NCI-H2196 treated with DMSO at 0.1 percent for 48 hours (cell line): ENCODE measurements at regions not wholly inside any gene's neighbourhood (a gene's known extent, or its start where the extent isn't known, plus 50 kb on each side); places are given as distances from the start of the nearest gene placed in this dataset.
"Not testable (repeated sequence)": the region's sequence is repeated elsewhere in the genome, so short reads cannot be mapped to it uniquely, and the experiment has no call there.

Experiments
- DNase-seq: peaks from one replicate; lab custom pipeline; 2025; ENCODE audit not compliant: unreplicated experiment; lab: John Stamatoyannopoulos, UW

DNA sequence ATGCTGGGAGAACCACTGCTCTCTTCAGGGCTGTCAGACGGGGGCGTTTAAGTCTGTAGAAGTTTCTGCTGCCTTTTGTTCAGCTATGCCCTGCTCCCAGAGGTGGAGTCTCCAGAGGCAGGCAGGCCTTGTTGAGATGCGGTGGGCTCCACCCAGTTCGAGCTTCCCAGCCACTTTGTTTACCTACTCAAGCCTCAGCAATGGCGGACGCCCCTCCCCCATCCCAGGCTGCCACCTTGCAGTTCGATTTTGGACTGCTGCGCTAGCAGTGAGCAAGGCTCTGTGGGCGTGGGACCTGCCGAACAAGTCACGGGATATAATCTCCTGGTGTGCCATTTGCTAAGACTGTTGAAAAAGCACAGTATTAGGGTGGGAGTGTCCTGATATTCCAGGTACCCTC lies 1057.9 kb upstream of the LRRTM1 start:
- DNase-seq = not testable (repeated sequence)

DNA sequence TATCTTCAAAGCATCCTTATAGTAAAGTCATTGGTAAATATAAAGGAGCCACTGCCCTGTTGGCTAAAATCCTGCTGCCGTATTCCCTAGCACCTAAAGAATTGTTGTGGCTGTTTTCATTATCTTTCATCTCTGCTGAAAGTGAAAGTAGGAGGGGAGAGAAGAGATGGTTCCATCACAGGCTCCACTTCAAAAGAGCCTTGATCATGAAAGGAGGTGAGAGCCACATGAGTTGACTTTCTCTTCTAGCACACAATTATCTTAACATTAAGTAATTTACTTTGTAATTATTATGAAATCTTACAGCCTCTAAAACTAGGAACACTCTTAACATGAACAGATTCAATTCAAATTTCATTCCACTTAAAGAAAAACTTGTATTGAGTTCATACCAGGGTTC lies 1050.9 kb upstream of the LRRTM1 start:
- no peak for DNase-seq

DNA sequence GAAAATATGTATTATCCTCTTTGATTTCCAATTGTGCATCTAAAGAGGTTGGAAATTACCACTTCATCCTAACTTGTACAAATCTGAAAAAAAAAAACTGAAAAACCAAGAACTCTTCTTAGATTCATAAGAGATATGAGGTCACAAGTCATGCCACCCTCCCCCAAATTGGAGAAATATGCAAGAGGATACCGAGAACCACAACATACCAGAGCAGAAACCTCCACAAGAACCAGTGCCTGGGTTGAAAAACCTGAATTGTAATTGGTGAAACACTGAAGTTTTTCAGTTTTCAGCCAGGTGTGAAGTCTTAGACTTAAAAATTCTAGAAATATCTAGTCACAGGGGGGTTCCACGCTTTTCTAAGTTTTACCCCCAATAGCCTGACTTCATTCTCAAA lies 1029.5 kb upstream of the LRRTM1 start:
- no peak for DNase-seq

DNA sequence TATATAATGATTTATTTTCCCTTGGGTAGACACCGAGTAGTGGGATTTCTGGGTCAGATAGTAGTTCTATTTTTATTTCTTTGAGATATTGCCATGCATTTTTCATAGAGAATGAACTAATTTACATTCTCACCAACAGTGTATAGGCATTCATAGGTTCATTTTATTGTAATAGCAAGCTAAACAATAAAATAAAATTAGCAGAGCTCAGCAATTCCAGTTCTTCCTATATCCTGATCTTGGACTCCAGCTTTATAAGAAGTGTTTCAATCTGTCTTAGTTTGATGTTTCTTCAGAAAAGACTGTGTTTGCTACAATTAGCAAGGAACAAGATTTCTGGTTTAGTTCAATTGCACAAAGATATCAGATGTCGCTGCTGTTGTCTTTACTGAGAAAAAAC lies 1024.4 kb upstream of the LRRTM1 start:
- no peak for DNase-seq

DNA sequence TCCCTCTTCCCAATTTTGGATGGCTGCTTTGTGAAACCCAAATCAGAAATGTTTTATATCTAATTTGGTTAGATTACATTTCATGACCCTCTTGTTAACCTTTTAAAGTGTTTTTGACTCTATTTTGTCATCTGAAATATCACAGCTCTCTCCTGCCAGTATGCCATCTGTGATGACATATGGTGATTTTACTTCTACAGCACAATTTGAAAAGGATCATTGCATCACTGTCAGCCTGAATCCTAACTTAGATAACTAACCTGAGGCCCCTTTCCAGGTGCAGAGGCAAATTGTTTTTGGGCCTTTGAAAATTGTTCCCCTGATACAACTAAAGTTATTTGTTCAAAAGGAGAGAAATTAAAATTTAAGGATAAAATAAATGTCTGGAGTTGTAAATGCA lies 1023.4 kb upstream of the LRRTM1 start:
- no peak for DNase-seq

DNA sequence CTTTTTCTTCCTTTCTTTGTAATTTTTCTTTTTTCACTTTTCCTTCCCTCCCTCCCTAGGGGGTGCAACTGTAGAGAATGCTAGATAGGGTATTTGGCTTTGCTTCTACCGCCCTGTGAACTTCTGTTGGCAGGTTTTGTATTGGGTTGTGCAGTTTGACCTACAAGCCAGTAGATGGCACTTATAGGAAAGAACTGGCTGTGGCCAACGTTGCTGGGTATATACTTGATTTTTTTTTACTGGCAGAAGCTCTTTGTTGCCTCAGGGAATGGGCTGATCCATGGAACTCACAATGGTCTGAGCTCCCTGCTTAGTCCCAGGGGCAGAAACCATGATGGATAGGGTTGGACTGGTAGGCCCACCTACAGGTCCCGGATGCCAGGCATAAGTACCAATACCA lies 1019.5 kb upstream of the LRRTM1 start:
- no peak for DNase-seq

DNA sequence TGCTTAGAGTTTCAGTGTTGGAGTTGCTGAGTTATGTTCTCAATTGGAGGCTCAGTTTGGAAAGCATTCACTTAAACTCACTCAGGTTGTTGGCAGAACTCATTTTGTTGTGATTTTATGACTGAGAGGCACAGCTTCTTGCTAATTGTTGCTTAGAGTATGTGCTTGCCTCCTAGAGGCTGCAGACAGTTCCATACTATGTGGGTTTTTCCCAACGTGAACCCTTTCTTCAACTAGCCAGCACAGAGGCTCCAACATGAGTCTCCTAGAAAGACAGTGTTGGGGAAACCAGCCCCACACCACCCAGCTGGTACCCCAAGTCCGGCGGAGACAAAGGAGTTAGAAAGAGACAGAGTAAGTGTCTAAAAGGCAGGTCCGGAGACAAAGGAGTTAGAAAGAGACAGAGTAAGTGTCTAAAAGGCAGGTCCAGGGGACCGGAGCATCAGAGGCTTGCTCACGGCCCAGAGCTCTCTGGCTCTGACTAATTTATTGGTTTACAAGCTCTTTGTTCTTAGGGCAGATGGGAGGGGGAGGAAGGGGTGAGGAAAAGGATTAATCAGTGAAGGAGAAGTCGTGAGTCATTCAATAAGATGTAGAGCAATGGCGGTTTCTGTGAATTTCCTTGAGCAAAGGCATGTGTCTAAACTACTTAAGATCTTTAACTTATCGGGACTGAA lies 999.7 kb upstream of the LRRTM1 start:
- DNase-seq = no peak

DNA sequence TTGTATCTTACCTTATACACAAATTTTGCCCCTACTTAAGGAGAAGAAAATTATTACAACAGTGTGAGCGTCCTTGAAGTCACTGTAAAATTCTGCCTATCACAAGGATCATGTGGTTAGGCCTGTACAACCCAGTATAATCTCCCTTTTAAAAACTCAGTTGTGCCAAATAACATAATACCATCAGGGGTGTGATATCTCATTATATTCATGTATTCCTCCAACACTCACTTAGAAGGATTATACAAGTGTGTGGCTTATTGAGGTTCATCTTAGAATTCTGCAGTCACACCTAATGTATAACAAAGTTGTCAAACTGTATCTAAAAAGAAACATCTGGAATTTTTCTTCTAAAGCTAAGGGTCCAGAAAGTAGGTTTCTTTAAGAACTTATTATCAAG lies 998.8 kb upstream of the LRRTM1 start:
- no peak for DNase-seq

DNA sequence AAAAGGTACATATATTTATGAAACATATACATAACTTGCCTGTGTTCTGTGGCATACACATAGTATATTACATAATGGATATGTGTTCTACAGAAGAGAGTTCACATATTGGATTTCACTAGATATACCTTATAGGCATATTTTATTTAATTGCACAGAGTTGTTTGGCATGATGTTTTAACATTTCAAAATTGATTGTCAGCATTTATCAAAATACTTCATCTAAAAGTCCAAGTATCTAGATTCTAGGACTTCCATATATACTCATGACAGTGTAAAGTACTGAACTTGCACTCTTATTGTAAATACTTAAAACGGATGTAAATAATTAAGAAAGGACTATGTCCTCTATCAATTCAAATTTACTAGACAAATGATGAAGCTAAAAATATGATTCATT lies 995.3 kb upstream of the LRRTM1 start:
- no peak for DNase-seq

DNA sequence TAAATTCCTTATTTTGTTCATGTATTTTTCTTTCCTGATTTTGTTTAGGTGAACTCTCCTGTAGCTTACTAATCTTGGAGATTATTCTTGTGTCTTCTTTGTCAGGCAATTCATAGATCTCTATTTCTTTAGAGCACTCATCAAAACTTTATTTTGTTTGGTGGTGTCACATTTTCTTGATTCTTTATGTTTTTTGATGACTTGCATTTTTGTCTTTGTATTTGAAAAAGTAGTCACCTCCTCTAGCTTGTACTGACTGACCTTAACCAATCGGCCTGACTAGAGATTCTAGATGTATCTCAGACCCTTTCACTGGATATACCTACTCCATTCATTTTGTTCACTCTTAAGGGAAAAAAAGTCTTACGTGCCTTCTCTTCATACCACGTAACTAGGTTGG lies 986.3 kb upstream of the LRRTM1 start:
- DNase-seq = no peak

DNA sequence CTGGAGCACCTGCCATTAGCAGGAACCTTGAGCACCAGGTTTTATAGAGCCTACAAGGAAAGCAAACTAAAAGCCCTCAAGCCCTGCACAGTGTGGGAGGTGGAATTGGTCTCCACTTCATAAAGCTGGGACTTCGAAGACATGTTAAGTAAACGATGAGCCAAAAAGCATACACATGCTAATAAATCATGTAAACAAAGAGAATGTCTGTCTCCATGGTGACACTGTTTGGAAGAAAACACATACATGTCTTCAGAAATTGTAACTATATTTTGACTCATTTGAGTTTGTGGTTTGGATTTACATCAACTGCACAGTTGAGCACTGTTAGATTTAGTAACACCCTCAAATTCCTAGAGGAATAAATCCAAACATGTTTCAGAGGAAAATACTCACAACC lies 978.5 kb upstream of the LRRTM1 start:
- no peak for DNase-seq

DNA sequence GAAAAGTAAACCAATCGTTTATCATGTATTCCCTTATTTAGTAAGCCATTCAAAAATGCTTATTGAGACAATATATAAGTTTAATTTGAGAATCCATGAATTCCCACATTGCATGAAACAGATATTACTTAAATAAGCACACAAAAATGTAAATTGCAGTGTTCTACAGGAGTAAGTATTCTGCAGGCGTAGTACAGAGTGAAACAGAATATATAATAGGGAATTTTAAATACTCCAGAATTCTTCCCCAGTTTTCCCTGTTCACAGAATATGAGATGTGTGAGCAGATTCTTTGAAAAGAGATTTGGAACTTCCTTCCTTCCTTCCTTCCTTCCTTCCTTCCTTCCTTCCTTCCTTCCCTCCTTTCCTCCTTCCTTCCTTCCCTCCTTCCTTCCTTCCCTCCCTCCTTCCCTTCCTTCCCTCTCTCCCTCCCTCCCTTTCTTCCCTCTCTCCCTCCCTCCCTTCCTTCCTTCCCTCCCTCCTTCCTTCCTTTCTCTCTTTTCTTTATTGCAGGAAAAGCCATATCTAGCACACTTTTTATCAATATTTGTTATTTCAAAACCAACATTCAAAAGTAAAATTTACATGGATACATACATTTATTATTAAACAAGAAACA lies 977.7 kb upstream of the LRRTM1 start:
- DNase-seq = no peak

DNA sequence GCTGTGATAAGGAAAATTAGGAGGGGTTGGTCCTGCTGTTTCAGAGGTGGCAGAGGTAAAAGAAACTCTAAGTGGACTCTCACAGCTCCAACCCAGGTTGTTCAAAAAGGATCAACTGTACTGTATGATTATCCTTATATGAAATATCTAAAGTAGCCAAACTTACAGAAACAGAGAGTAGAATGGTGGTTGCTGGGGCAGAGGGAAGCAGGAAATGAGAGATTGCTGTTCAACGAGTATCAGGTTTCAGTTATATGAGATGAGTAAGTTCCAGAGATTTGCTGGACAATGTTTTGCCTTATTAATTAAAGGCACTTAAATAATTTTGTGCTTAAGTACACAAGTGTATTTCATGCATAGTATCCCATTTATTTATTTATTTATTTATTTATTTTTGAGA lies 972.0 kb upstream of the LRRTM1 start:
- no peak for DNase-seq

DNA sequence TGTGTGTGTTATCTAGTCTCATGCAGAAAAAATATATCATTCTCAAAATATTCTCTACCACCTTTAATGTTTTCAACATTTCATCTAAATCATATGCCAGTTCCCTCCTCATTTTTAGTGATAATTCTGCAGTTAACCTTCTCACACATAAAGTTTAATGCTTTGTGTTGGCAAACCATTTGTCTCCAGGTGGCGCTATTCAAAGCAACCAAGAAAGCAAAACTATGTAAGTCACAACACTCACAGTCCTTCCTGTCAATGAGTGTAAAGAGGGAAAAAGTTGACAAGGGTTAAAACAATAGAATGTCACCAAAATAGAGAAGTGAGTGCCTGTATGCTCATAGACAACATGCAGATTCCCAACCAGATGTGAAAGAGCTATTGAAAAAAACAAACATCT lies 961.6 kb upstream of the LRRTM1 start:
- DNase-seq = no peak

DNA sequence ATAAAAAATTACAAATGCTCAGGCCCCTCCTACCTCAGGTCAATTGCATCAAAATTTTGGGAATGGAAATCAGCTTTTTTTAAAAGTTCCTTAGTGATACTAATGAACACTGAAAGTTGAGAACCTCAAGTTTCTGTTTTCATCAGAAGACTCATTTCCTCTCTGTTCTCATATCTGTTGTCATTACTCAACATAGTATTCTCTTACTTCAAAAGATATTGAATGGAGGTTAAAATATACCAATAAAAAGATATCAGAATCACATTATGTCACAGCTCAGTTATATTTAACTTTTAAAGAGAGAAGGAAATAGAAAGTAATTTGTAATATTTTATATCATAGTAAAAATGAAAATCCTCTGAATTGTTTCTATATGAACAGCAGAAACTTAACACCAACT lies 959.4 kb upstream of the LRRTM1 start:
- no peak for DNase-seq

DNA sequence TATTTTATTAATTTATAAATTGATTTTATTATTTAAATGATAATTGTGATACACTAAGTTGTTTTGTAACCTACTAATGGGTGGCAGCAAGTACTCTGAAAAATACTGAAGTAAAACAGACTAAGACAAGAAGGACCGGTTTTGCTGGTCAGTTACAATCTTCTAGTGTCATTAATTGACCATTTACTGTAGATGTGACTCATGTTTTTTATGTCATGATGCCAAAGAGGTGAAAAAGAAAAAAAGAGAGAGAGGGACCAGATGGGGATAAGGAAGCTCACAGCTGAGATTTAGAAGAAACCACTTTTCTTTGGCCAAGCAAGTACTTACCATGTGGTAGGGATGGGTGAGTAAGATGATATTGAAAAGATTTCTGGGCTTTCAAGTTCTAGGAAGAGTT lies 955.8 kb upstream of the LRRTM1 start:
- DNase-seq = no peak

DNA sequence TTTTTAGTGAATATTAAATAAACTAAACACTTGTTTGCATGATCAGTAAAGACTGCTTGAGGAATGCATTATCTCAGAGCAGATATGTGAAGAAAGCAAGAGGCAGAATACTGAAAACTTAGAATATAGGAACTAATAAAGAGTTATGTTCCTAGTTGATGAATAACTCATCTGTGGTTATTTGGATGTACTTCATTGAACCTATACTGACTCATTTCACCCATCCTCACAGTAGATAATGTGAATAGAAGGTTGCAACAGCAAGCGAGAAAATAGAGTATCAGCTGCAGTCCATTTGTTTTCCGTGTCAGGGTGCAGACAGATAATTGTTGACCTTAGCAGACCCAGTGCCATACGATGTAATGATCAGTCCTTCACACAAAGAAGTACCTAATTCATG lies 945.7 kb upstream of the LRRTM1 start:
- DNase-seq = no peak

DNA sequence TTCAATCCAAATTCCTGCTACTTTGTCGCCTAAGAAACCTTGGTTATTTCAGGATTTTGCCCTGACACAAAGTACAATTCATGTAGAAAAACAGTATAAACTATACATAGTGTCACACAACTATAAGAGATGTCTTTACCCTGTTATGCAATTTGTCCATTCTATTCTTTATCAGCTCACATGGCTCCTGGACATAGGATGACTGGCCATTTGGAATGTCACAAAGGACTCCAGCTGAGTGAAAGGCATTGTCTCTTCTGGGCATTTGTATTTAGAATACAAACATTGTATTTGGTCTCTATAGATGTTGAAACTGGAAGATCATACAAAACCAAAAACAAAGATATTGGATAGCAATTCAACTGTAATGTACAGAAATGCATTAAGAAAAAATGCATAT lies 944.6 kb upstream of the LRRTM1 start:
- no peak for DNase-seq

DNA sequence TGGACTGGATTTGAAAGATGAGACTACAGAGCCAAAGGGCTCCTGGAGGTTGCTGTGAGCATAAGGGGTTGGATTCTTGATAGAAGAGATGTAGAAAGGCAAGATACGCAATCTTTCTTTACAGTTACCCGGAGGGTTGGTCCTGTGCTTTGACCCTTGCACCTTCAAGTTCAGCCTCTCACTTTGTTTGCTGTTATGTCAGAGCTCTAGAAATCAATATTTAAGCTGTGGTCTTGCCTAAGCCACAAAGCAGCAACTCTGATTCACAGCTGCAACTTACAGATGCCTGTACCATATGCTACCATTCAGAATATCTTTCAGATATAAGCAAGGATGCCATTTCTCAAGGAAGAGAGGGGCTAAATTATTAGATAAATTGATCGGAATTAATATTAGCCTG lies 943.1 kb upstream of the LRRTM1 start:
- DNase-seq = no peak

DNA sequence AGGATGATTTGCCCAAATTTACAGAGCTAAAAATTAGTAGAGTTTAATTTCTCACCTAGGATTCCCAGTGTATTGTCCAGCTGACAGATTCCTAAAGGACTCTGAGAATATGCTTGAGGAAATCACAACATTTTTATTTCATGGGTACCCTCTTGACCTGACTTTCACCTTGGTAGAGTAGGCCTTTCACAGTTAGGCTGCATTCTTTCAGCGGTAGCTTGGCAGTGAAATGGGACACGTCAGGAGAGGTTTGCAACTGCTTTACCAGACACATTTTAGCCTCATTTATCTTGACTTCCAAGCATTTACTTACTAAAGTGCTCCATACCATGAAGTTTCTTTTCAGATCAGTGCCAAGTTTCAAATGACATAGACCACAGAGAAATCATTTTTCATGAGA lies 937.9 kb upstream of the LRRTM1 start:
- DNase-seq = no peak

DNA sequence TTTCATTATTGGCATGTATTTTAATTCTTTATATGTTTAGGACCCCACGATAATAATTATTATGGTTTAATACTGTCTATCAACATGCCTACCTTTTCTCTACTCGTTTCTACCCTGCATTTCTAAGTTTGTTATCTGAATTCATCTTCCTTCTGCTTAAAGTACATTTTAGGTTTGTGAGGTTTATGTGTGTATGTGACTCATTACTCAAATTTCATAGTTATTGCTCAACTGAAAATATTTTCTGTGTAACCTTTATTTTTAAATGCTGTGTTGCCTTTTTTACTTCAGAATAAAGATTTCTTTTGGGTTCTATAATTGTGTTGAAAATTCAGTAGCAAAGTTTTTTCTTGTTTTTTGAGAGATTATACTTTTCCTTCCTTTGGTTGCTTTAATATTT lies 933.9 kb upstream of the LRRTM1 start:
- DNase-seq = no peak

DNA sequence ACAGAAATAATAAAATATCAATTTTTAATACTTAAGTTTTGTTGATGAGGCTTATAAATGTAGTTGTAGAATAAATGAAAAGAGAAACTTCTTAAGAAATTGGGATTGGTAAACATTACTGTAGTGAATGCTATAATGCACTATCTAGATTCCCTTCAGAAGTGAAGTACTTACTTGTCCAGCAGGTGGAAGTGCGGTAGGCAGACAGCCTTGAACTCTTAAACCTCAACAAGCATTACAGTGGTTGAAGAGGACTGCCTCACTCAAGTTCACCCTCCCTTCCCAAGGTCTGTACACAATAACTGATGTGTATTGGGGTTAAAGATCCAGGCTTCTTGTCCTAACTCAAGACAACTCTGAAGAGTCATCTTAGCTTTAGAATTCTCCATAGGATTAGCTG lies 931.0 kb upstream of the LRRTM1 start:
- DNase-seq = no peak

DNA sequence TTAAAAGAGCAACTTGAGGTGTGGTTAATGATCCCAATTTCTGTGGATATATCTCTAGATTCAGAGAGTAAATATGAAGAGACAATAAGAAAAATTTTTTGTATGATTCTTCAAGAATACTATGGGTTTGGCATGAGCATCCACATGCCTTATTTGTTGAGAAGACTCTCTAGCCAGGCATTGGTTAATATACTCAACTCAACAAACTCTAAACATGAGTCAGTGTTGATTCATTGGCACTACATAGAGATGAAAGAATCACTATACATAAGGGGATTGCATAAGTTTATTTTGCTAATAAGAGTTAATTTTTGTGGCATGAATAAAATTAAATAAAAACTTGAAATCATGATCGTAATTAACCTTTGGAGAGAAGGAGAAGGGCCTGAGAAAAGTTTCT lies 930.2 kb upstream of the LRRTM1 start:
- DNase-seq = no peak
